ENCODE measurements at regions not wholly inside any gene's neighbourhood (a gene's known extent, or its start where the extent isn't known, plus 50 kb on each side); places are given as distances from the start of the nearest gene placed in this dataset.
A peak's percentile ranks its signal among the peaks of the same experiment; 100 is the strongest.
"Not testable (repeated sequence)": the region's sequence is repeated elsewhere in the genome, so short reads cannot be mapped to it uniquely, and the experiment has no call there.

DNA sequence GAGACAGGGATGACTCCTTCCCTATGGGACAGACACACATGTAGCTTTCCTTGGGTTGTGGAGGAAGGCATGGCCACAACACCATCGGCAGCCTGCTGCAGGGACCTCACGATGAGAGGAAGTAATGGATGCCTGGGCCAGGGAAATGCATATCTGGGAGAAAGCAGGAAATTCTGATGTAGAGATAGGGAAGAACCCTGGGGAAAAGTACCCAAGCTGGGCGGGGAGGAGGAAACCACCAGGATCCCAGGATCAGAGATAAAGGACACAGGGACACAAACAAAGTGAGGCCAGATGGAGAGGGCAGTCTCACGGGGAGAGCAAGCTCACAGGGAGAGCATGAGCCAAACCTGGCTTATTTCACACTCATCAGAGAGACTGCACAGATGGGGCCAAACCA, 294.7 kb upstream of the TEKT4 start:
- not testable (repeated sequence) for DNase-seq (ENCODE audit: low read depth in 4 of 4, low spot score in 2 of 4)

DNA sequence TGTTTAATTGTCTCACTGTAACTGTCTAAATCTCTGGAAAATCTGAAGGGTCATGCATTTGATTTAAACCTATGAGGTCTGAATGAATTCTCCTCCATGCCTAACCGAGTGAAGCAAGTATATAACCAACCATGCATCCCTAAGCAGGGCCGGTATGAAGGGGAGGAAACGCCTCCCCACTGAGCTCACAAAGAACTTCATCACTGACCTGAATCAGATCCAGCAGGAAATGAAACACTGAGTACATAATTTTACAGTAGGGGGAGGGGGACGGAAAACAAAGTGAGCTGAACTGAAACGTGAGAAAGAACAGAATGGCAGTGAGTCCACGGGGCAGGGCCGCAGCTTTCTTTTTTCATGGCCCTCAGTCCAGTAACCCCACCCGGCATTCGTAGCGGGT, 294.1 kb upstream of the TEKT4 start:
- DNase-seq (ENCODE audit: low read depth in 4 of 4, low spot score in 2 of 4), result peak; percentile 4 to 41 (median 25)

DNA sequence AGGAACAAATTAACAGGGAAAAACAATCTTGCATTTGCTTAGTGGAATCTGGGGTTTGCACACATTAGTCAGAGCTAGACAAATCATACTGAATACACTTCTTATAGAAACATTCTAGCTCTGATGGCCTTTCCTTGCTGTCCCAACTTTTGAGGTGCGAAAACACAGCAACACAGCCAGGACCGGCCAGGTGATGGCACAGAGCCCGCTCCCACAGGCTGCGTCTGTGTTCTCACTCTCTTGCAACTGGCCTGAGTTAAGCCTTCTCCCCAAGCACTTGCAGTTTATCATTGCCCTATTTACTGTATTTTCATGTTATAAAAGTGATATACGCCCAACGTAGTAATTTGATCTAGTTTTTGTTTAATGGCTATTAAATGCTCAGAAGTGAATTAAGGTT, 292.0 kb upstream of the TEKT4 start:
- DNase-seq (ENCODE audit: low read depth in 4 of 4, low spot score in 2 of 4), result not testable (repeated sequence)

DNA sequence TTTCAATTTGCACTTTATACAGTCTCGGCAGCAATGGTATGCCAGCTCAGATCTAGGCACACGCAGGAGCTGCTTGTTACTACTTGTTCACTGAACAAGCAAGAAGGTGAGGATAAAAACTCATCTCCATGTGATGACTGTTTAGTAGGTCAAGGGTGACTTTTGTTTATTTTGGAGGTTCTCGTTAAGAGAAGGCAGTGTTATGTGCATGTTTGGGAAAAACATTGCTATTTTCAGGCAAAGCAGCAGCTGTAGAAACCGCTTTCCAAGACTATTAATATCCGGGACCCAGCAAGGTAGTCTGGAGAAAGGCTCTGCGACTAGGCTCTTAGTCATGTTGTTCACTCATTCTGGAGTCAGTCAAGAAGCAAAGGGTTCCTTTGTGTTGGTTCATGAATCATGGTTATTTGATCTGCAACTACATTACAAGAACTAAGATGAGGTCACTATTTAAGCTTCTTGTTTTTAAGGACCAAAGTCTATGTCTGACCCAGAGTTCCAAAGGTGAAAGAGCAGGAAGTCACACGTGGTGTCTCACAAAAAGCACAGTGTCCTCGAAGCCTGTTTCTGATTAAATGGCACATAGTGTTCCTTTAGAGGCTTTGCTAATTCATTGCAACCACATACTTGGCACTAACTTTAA, 288.0 kb upstream of the TEKT4 start:
- DNase-seq (ENCODE audit: low read depth in 4 of 4, low spot score in 2 of 4), result not testable (repeated sequence)

DNA sequence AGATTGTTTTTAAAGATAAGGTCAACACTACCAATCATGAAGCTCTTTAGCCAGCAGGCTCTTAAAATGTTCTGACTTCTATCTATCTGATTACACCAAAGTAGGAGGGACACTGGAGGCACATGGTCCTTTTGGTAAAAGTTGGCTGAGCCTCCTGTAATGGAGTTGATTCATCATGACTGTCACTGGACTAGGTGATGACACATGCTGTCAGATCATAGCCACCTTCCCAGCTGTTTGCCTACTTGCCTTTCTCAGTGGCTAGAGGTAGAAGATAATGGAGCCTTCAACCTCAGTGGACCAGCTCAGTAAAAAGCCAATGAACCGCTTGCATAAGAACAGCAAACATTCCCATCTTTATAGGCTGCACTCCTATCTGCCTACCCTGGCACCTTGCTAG, 286.7 kb upstream of the TEKT4 start:
- DNase-seq (ENCODE audit: low read depth in 4 of 4, low spot score in 2 of 4), result not testable (repeated sequence)

DNA sequence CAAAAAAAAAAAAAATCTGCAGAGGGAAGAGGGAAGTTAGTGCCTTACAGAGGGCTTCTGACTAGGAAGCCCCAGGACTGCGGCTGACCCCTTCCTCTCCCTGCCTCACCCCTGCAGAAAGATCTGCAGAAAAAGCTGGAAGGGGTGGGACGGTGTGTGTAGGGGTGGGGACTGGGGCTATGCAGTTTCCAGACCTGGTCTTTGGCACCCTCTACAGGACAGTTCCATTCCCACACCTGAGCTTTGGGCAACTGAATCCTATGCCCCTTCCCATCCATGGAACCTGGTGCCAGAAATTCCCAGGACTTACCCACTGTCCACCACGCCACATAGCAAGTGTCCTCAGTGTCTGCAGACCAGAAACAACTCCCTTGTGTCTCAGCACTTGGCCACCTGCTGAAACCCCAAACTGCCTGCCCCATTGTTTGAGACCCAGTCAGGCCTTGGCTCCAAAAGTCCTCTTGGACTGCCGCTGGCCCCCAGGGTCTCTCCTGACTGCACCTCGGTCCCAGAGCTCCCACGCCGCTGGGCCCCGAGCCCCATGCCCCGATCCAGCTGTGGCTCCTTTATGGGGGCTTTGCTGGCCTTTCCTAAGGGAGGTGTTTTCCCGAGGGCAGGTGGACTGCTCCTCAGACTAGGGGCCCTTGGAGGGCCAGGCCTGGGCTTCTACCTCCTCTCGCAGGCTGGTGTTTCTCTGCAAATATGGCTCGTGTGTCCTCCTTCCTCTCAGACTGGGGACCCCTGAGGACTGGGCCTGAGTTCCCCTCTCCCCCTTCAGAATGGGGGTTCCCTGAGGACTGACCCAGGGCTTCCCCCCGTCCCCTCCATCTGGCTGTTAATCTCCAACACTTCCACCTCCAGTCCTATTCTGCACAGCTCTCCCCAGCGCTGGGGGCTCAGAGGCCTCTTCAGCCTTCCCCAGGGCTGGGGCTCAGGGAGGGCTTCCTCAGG, 284.9 kb upstream of the TEKT4 start:
- DNase-seq (ENCODE audit: low read depth in 4 of 4, low spot score in 2 of 4), result not testable (repeated sequence)

DNA sequence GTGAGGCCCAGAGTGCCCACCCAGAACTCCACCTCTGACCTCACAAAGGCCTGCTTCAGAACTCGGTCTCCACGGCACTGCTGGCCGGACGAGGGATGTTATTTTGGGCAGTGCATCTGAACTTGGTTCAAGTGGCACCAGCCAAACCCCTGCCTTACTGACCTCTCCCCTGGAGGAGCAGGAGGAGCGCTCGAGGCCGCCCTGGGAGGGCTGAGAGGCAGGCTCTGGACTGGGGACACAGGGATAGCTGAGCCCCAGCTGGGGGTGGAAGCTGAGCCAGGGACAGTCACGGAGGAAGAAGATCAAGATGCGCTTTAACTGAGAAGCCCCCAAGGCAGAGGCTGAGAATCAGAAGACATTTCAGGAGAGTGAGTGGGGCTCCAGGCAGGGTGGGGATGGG, 284.2 kb upstream of the TEKT4 start:
- not testable (repeated sequence) for DNase-seq (ENCODE audit: low read depth in 4 of 4, low spot score in 2 of 4)

DNA sequence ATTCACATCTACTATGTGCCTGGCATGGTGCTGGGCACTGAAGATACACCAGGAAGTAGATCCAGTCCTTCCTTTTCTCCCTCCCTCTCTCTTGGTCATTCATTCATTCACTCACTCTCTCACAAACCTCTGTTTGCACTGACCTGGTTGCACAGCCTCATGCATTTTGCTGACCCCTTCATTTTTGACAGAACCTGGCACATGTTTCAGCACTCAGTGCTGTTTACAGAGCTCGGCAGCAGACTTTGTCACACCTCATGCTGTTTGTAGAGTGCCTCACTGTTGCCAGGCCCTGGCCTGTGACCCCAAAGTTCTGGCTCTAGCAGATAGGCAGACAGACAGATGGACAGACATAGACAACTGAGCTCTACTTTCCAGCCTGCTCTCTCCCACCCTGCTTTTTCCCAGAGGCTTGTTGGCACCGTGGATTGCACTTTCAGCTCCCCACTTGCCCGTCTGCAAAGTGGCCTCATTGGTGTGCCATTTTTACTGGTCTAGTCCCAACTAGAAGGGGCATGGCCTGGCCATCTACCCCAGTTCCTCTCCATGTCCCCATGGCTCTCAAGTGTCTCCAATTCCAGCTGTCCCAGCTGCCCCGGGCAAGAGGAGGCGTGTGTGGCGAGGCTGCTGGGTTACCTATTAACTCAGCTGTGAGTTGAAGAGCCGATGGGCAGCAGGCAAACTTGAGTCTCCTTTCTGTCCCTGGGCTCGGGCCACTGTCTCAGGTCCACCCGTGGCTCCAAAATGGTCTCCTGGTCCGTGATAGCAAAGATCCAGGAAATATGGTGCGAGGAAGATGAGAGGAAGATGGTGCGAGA, 277.0 kb upstream of the TEKT4 start:
- not testable (repeated sequence) for DNase-seq (ENCODE audit: low read depth in 4 of 4, low spot score in 2 of 4)

DNA sequence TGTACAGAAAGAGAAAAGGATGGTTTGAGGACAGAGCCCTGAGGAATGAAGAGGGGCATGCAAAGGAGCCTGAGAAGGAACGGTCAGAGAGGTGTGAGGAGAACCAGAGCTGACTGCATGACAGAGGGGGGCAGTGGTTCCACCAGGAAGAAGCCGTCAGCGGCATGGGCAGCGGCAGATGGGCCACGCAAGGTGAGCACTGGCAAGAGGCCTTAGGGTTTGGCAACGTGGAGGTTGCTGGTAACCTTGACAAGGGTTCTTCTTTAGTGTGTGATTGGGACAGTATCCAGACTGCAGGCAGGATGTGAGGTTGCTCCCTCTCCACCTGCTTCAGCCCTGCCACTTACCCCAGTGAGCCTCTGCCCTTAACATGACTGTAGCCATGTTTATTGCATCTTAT, 275.3 kb upstream of the TEKT4 start:
- not testable (repeated sequence) for DNase-seq (ENCODE audit: low read depth in 4 of 4, low spot score in 2 of 4)

DNA sequence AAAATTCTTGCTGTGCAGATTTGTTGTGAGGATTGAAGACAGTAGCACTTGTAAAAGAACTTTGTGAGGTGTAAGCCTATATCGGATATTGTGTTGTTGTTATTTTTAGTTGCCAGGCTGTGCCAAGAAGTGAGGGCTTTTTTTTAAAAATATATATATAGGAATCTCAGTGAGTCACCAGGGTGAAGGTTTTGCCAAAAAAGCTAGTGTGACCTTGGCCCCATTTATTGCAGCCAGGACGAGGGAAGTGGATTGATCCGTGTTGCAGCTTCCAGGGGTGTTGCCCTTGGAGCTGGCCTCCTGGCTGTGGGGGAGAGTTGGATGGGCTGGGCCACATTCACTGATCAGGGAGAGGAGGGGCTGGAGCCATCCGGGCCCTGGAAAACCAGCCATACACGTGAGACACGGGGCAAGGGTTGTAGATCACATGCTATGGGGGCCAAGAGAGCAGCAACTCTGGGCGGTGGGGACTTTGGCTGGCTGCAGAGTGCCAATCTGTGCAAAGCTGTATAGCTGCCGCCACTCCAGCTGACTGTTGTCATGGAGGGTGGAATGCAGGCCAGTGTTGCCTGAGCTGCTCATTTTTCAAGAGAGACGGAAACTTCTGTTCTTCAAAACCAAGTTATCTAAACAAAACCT, 273.0 kb upstream of the TEKT4 start:
- DNase-seq (ENCODE audit: low read depth in 4 of 4, low spot score in 2 of 4), result not testable (repeated sequence)

DNA sequence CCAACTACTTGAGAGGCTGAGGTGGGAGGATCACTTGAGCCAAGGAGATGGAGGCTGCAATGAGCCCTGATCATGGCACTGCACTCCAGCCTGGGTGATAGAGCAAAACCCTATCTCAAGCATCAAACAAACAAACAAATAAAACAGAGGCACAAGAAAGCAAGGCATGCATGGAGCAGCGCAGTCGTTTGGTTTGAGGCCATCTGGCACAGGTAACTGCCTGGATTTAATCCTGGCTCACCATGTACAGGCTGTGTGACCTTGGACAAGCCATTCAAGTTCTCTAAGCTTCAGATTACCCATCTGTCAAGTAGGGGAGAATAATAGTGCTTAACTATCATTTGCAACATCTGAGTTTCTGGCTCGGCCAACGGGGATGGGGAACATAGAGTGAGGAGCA, 270.3 kb upstream of the TEKT4 start:
- DNase-seq (ENCODE audit: low read depth in 4 of 4, low spot score in 2 of 4), result not testable (repeated sequence)

DNA sequence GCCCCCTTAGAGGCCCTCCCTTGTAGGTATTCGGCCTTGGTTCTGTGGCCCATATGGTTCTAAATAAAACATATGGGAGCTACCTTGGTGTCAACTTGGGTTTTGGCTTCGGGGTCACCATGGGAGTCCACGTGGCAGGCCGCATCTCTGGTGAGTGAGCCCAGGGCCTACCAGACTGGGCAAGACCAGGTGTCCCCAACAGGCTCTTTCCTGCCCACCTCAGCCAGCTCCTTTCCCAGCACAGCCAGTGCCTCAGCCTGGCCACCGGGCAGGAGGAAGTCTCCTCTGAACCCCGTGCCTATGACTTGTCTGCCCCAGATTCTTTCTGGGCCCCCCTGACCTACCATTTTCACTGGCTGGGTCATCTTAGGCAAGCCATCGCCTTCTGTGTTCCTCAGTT, 268.8 kb upstream of the TEKT4 start:
- DNase-seq (ENCODE audit: low read depth in 4 of 4, low spot score in 2 of 4), result no peak

DNA sequence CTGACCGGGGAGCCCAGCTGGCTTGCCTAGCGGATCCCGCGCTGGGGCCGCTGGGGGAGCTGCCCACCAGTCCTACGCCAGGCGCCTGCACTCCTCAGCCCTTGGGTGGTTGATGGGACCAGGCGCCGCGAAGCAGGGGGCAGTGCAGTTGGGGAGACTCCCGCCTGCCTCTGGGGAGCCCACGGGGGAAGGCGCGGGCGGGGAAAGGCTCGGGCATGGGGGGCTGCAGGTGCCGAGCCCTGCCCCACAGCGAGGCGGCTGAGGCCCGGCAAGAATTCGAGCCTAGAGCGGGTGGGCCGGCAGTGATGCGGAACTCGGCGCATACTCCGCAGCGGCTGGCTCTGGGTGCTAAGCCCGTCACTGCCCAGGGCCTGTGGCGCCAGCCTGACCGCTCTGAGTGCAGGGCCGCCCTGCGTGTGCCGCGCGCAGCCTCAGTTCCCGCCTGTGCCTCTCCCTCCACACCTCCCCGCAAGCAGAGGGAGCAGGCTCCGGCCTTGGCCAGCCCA, 249.1 kb upstream of the TEKT4 start:
- DNase-seq (ENCODE audit: low read depth in 4 of 4, low spot score in 2 of 4), result no peak

DNA sequence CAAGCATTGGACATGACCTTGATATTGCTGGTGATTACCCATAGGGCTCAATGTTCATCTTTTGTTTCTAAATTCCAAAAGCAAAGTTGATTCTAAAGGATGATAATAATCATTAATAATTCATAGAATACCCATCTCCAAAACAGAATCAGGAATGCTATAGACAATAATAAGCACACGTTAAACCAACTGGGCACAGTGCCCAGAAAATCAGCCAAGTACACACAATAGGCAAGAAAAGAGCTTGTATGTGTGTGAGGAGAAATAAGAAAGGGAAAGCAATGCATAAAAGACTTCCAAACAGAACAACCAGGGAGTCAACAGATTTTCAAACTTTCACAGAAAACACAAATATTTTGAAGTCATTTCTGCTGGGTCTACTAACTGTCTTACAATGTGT, 242.3 kb upstream of the TEKT4 start:
- not testable (repeated sequence) for DNase-seq (ENCODE audit: low read depth in 4 of 4, low spot score in 2 of 4)

DNA sequence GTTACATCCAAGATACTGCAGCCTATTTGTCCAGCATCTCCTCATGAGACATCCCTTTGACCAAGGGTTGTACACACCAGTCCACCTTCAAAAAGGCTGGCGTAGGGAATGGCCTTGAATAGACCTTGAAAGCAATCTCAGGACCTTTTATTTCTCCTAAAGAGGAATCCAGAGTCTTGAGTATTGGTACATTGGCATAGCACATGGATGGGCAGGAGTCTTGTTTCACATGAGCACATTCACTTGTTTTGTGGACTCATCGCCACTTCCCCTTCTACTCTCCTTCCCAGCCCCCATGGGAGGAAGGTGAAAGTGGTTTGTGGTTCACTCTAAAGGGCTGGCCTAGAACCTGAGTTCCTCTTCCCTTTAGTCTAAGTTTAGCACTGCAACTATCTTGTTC, 229.8 kb upstream of the TEKT4 start:
- DNase-seq (ENCODE audit: low read depth in 4 of 4, low spot score in 2 of 4), result not testable (repeated sequence)

DNA sequence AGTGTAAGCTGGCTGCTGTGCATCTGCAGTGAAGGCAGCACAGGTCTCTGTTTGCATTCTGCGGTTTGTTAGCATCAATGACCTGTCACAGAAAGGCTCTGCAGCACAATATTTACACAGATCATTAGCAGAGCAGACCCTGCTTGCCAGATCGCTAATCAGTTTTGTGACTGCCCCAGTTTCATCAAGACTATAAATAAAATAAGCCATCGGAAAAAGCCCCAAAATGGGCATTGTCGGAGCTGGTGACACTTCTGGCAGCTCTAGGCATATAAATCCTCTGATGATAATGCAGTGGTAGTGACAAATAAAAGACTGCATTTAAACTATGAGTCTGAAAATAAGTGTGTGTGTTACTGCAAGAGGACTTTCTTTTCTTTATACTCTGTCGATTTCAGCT, 219.1 kb upstream of the TEKT4 start:
- DNase-seq (ENCODE audit: low read depth in 4 of 4, low spot score in 2 of 4), result not testable (repeated sequence)

DNA sequence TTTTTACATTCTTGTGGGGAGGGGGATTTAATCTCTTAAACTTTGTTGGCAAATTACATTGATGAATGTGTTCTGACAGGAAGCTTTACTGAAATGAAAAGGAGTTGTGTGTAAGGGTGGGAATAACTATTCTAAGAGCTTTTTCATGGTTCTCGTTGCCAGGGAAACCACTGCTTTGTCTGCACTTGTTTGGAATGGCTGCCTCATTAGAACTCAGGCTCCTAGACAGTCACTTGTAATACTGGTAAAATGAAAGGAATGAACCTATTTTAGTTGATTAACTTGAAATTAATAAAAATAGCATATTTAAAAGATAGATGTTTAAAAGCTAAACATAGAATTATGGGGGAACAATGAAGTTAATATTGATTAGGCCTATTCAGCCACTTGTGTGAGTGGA, 201.4 kb upstream of the TEKT4 start:
- not testable (repeated sequence) for DNase-seq (ENCODE audit: low read depth in 4 of 4, low spot score in 2 of 4)

DNA sequence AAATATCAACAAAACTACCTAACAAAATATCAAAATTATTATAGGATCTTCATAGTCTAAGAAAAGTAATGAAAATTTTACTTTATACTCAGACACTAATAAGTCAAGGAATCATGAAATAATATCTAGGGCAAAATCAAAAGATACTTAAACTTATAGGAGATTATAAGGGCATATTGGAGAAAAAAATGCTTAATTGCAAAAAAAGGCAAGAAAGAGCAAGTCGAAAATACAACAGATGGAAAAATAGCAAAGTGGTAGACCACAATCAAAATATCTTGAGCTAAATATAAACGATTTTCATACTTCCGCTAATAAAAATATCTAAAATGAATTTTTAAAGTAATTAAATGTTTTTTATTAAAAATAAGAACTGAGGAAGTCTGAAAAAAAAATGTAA, 177.0 kb upstream of the TEKT4 start:
- DNase-seq (ENCODE audit: low read depth in 4 of 4, low spot score in 2 of 4), result not testable (repeated sequence)

DNA sequence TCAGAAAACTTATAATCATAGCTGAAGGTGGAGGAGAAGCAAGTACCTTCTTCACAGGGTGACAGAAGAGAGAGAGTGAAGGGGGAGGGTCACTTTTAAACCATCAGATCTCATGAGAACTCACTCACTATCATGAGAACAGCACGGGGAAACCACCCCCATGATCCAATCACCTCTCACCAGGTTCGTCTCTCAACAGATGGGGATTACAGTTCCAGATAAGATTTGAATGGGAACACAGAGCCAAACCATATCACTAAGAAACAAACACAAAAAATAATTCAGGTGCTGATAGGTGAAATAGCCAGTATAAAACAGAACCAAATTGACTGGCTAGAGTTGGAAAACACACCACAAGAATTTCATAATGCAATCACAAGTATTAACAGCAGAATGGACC, 162.2 kb upstream of the TEKT4 start:
- DNase-seq (ENCODE audit: low read depth in 4 of 4, low spot score in 2 of 4), result not testable (repeated sequence)

DNA sequence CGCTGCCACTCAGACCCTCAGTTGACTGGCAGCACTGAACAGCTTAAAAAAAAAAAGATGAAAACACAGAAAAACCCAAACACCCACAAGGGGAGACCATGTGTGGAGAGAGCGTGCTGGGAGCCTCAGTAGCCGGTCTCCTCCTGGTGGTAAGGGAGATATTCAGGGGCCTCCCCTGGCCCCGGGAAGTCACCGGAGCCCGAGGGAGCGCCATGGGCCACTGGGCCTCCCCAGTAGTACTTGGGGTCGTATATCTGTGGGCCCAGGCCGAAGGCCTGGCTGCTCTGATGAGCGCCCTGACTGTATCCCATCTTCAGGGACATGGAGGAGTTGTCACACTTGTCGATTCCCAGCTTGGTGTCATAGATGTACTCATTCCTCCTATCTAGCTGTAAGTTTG, 145.7 kb upstream of the TEKT4 start:
- DNase-seq (ENCODE audit: low read depth in 4 of 4, low spot score in 2 of 4), result no peak

All from left renal cortex interstitium (tissue), 4 donors.